ENCODE measurements at regions not wholly inside any gene's neighbourhood (a gene's known extent, or its start where the extent isn't known, plus 50 kb on each side); places are given as distances from the start of the nearest gene placed in this dataset.
"Not testable (repeated sequence)": the region's sequence is repeated elsewhere in the genome, so short reads cannot be mapped to it uniquely, and the experiment has no call there.

DNA sequence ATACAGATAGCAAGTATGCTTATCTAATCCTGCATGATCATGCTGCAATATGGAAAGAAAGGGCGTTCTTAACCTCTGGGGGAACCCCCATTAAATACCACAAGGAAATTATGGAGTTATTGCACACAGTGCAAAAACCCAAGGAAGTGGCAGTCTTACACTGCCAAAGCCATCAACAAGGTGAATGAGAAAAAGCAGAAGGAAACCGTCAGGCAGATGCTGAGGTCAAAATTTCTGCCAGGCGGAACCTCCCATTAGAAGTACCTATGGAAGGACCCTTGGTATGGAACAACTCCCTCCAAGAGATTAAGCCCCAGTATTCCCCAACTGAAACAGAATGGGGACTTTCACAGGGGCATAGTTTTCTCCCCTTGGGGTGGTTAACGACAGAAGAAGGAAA, 580.7 kb downstream of the PRR32 start:
- H3K9me1 ChIP-seq (ENCODE audit: insufficient read depth, low read length); H4K8ac ChIP-seq (ENCODE audit: low read depth in 2 of 2, low read length in 2 of 2); H2BK120ac ChIP-seq (ENCODE audit: low read depth, low read length); H4K5ac ChIP-seq (ENCODE audit: low read depth, low read length); H2BK5ac ChIP-seq (ENCODE audit: low read depth, low read length, poor library complexity, severe bottlenecking); H2BK15ac ChIP-seq (ENCODE audit: low read depth, low read length); H3K4ac ChIP-seq (ENCODE audit: low read depth, low read length); CTCF ChIA-PET; H3K4me1 ChIP-seq (ENCODE audit: control insufficient read depth, insufficient read depth, low read length); H3K14ac ChIP-seq (replicated peaks; ENCODE audit: low read depth, low read length); BruUV-seq (replicated peaks); H3K56ac ChIP-seq (ENCODE audit: extremely low read depth, insufficient read depth, low read length); H3K23ac ChIP-seq (ENCODE audit: low read depth, low read length); H2AK9ac ChIP-seq (replicated peaks; ENCODE audit: low read depth, low read length, poor library complexity); H2AK5ac ChIP-seq (ENCODE audit: low read depth, low read length); intact Hi-C loops (cut with micrococcal nuclease); H3K27me3 ChIP-seq (ENCODE audit: control insufficient read depth, insufficient read depth, low read length); H3K9ac ChIP-seq (ENCODE audit: low read depth, low read length); ATAC-seq (ENCODE audit: low read depth); dilution Hi-C loops (cut with HindIII; ENCODE audit: low sequenced_read_pairs, unreplicated experiment); H3K4me3 ChIP-seq (ENCODE audit: insufficient read depth, low read depth, low read length); DNase-seq; POLR2A ChIA-PET (ENCODE audit: unreplicated experiment); H3K36me3 ChIP-seq (ENCODE audit: control insufficient read depth, insufficient read depth, low read length); H3K79me1 ChIP-seq (ENCODE audit: low read depth in 1 of 2, low read length in 2 of 2); in situ Hi-C loops (cut with MboI; ENCODE audit: low sequenced_read_pairs); H3K9me3 ChIP-seq (ENCODE audit: control insufficient read depth, insufficient read depth, low read length); H4K20me1 ChIP-seq (ENCODE audit: insufficient read depth, low read length); H4K91ac ChIP-seq (ENCODE audit: insufficient read depth, low read depth, low read length); H3K27ac ChIP-seq (ENCODE audit: insufficient read depth, low read length); H3K4me2 ChIP-seq (ENCODE audit: low read depth, low read length); H2AFZ ChIP-seq (replicated peaks; ENCODE audit: low read length, poor library complexity); H3K18ac ChIP-seq (ENCODE audit: low read depth, low read length); H2BK20ac ChIP-seq (ENCODE audit: low read depth, low read length): not testable (repeated sequence)
- no CpG with 5 or more reads among the region's 4 CpGs for WGBS, 2 experiments (ENCODE audit: extremely low coverage in 2 of 2, insufficient read length in 1 of 2)

Data from IMR-90 (cell line).